Mucosa of descending colon (tissue), 3 donors: ENCODE measurements at regions not wholly inside any gene's neighbourhood (a gene's known extent, or its start where the extent isn't known, plus 50 kb on each side); places are given as distances from the start of the nearest gene placed in this dataset.

Source experiments
- ATAC-seq: fragments of 200-7000 bp; cut with Tn5 transposase; one replicate; pipeline ENCODE4 v1.9.1; 2020; ENCODE audit warnings: mild to moderate bottlenecking, moderate library complexity
- DNase-seq, 3 donors: peaks; one replicate each; pipeline ENCODE4 v3.0.0-alpha.2; 2020
- H3K36me3 ChIP-seq: fragments of 200-600 bp; one replicate; pipeline ENCODE4 v1.8.0; 2021; ENCODE audit warnings: low read depth, mild to moderate bottlenecking
- H3K4me1 ChIP-seq: fragments of 200-600 bp; one replicate; pipeline ENCODE4 v1.8.0; 2021; ENCODE audit warnings: low read depth, mild to moderate bottlenecking
- H3K4me3 ChIP-seq: fragments of 200-600 bp; one replicate; pipeline ENCODE4 v1.8.0; 2021; ENCODE audit warnings: mild to moderate bottlenecking
- H3K9me3 ChIP-seq: fragments of 200-600 bp; one replicate; pipeline ENCODE4 v1.8.0; 2021; ENCODE audit warnings: mild to moderate bottlenecking
- intact Hi-C, 2 donors: fragments of 100-400 bp; cut with DNase I in 1 of 2; cut with micrococcal nuclease in 1 of 2; formaldehyde crosslinking; loops; one replicate each; pipeline versions ENCODE4 v1.11.0 to v1.11.1; 2022; cut with DNase I, micrococcal nuclease
- TF ChIP-seq, protein P1 (sequence below): fragments of 200-600 bp; IDR thresholded peaks from one replicate; pipeline ENCODE4 v1.8.0; 2022; ENCODE audit warnings: antibody characterized with exemption, mild to moderate bottlenecking
- donor health status: DM: no; HTN: no; CAD: no; lungs with moderate emphysema.
- donor health status: DM: no; HTN: no; CAD: no.
- donor health status: DM: no; HTN: yes; CAD: no.

DNA sequence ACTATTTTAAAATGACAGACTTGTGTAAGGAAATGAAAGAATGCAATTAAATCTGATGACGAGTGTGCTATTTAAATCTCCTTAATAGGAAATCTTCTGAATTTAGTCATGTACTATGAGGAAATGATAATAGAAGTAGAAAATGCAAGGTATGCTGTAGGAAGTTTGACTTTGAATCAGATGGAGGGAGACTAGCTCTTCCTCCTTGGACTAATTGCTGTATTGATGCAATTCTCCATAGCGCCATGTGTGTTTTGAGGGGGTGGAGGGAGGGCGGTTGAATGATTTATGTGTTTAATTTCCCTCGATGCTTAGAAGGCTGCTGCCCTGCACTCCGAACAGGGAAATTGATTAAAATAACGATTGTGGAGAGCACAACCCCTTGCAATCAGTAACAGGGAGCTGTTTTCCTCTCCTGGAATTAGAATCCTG is 179.0 kb upstream of the PRNP start:
- H3K4me1 ChIP-seq: no peaks in the 10 kb centered on the region
- TF ChIP-seq, protein P1, sequence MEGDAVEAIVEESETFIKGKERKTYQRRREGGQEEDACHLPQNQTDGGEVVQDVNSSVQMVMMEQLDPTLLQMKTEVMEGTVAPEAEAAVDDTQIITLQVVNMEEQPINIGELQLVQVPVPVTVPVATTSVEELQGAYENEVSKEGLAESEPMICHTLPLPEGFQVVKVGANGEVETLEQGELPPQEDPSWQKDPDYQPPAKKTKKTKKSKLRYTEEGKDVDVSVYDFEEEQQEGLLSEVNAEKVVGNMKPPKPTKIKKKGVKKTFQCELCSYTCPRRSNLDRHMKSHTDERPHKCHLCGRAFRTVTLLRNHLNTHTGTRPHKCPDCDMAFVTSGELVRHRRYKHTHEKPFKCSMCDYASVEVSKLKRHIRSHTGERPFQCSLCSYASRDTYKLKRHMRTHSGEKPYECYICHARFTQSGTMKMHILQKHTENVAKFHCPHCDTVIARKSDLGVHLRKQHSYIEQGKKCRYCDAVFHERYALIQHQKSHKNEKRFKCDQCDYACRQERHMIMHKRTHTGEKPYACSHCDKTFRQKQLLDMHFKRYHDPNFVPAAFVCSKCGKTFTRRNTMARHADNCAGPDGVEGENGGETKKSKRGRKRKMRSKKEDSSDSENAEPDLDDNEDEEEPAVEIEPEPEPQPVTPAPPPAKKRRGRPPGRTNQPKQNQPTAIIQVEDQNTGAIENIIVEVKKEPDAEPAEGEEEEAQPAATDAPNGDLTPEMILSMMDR: no peak
- intact Hi-C loops: no loop called here
- no peak overlapping the region for H3K4me3 ChIP-seq
- no peaks in the 10 kb centered on the region for H3K9me3 ChIP-seq
- no peaks in the 10 kb centered on the region for H3K36me3 ChIP-seq
- ATAC-seq (no peak), DNase-seq (no peak)

DNA sequence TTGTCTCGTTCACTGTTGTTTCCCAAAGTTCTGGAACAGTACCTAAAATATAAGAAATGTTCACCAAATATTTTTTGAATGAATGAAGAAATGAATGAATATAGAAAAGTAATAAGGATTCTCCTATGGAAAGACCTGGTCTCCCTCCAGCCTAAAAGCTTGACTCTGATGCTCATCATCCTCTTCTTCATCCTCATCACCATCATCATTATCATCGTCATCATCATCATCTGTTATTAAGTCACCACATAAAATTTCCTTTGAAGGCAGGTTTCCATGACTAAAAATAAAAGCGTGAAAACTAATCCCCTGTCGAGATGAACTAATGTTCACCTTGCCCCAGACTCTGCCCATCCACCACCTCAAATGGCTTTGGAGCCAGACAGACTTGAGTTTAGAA is 181.4 kb upstream of the PRNP start:
- no peaks in the 10 kb centered on the region for H3K36me3 ChIP-seq
- H3K9me3 ChIP-seq: peaks cover 4% of the 10 kb centered on the region
- ATAC-seq: no peak
- intact Hi-C loops: no loop called here
- no peaks in the 10 kb centered on the region for H3K4me1 ChIP-seq
- H3K4me3 ChIP-seq: no peak overlapping the region
- TF ChIP-seq, protein P1: no peak
- no peak for DNase-seq

DNA sequence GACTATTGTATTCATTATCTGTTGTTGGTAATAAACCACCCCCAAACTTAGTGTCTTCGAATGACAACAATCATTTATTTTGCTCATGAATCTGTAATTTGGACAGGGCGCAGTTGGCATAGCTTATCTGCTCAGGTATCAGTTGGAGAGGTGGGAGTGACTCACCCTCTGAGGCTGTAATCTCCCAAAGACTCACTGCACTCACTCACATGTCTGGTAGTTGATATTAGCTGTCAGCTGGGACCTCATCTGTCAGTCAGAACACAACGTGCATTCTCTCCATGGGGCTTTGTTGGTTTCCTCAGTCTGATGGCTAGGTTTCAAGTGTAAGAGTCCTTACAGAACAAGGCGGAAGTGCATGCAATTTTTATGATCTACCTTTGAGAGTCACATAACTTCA is 183.5 kb upstream of the PRNP start:
- Histone ChIP-seq H3K4me3 (no peak overlapping the region), H3K9me3 (peaks cover 4% of the 10 kb centered on the region), H3K4me1 (no peaks in the 10 kb centered on the region), H3K36me3 (no peaks in the 10 kb centered on the region)
- DNase-seq: no peak
- TF ChIP-seq, protein P1: no peak
- intact Hi-C loops: no loop called here
- no peak for ATAC-seq

DNA sequence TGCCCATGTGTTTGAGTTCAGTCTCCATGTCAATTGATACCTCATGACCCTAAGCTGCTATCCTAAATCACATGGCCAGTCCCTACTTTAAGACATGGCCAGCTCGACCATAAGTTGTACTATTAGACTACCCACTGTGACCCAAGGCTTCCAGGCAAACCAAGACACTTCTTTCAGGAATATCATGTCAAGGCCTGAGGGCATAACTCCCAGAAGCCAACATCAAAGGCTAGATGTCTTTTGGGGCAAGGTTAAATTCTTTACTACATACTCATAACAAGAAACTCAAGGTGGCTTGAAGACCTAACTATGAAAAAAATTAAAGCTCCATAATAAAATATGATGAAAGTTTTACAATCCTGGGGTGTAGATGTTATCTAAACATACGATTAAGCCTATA is 192.9 kb upstream of the PRNP start:
- TF ChIP-seq, protein P1: no peak
- Histone ChIP-seq H3K9me3 (no peaks in the 10 kb centered on the region), H3K4me1 (no peaks in the 10 kb centered on the region), H3K36me3 (no peaks in the 10 kb centered on the region), H3K4me3 (no peak overlapping the region)
- intact Hi-C loops: no loop called here
- DNase-seq (no peak), ATAC-seq (no peak)

DNA sequence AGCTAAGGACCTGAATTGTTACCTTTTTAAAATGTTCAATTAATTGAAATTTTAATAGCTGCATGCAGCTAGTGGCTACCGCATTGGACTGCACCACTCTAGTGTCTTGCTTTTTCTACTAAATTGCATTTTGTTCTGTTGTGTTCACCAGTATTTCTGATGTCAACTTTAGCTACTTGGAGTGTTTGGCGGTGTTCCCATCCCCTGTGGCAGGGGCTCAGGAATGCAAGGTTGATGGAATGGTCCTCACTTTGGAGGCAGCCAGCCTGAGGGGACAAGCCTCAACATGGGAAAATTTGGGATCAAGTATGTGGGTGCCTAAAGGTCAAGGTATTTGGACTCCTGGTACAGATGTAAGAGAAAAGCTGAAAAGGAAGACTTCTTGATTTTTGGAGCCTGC is 194.6 kb upstream of the PRNP start:
- TF ChIP-seq, protein P1: no peak
- H3K4me1 ChIP-seq: no peaks in the 10 kb centered on the region
- no peaks in the 10 kb centered on the region for H3K36me3 ChIP-seq
- no peak overlapping the region for H3K4me3 ChIP-seq
- DNase-seq (no peak), ATAC-seq (no peak)
- H3K9me3 ChIP-seq: no peaks in the 10 kb centered on the region
- intact Hi-C loops: no loop called here

DNA sequence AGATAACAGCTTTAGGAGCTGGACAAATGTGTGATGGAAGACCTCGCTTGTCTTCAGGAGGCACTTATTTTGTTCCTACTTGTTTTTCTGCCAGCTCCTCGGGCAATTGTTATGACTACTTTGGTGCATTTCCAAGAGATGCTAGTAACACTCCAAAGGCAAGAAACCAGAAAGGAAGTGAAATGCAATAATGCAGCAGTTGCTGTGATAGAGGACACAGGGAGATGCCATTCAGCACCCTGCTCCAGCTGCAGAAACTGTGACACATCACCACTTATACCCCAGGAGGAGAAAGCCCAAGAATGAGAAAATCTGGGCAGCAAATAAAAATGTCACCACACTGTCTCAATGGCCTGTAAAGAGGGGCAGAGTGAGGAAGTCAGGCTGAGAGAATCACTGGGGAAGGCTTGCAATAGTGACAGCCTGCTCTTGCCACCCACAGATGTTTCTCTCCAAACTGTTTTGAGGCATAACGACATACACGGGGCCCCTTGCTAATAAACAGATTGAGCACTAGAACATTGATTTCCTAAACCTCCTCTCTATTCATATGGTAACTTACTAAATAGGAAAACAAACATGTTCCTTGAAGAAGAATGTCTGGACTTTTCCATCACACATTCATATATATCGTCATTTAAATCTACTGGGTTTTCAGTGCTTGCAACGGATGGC is 195.5 kb upstream of the PRNP start:
- TF ChIP-seq, protein P1: no peak
- intact Hi-C loops: no loop called here
- no peak overlapping the region for H3K4me3 ChIP-seq
- no peaks in the 10 kb centered on the region for H3K9me3 ChIP-seq
- H3K4me1 ChIP-seq: no peaks in the 10 kb centered on the region
- no peak for ATAC-seq
- H3K36me3 ChIP-seq: no peaks in the 10 kb centered on the region
- DNase-seq: no peak
